ENCODE measurements at regions not wholly inside any gene's neighbourhood (a gene's known extent, or its start where the extent isn't known, plus 50 kb on each side); places are given as distances from the start of the nearest gene placed in this dataset.

DNA sequence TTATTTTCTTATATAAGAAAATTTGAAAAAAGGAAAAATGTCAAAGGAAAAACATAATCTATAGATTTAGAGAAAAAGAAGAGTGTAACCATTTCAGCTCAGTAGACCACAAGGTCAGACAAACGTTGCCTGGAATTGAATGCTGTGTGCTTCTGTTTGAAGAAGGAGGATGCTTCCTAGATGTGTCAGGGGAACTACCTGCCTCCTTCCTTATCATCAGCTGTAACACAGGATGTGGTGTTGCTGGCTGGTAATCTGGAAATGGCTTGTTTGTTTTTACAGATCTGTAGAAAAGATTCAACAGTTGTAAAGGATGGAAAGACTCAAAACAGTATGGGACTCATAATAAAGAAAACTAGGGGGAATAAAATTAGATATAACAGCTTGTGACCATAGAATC, 160.7 kb upstream of the MEF2C start:
- Histone ChIP-seq H3K4me3 (ENCODE audit: insufficient read depth, low read depth, low read length) (no peak overlapping the region), H3K27me3 (ENCODE audit: control insufficient read depth, insufficient read depth, low read length) (no peaks in the 10 kb centered on the region), H3K36me3 (replicated peaks; ENCODE audit: control insufficient read depth, insufficient read depth, low read length) (no peaks in the 10 kb centered on the region)
- no peak for DNase-seq

- Histone ChIP-seq H3K4me3 (ENCODE audit: insufficient read depth, low read depth, low read length) (no peak overlapping the region), H3K36me3 (replicated peaks; ENCODE audit: control insufficient read depth, insufficient read depth, low read length) (no peaks in the 10 kb centered on the region), H3K27me3 (ENCODE audit: control insufficient read depth, insufficient read depth, low read length) (no peaks in the 10 kb centered on the region)
- no peak for DNase-seq
Observed at GRCh38 chr5:89042746-89043145, 159.8 kb upstream of the MEF2C start.

DNA sequence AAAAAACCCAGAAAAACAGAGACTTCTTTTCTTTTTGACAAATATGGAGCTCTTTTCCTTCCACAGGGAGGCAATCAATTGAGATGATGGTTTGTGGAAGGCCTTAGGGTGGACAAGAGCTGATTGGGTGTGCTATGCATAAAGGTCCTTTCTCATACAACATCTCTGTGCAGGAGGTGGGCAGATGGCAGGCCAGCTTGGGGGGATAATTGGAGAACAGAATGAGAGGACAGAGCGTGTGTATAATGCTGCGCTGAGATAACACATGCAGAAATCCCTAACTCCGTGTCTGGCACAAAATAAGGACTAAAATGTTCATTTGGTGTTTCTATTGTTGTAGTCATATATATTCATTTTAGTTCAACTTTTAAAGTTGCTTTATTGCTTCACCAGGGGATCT, 159.0 kb upstream of the MEF2C start:
- Histone ChIP-seq H3K27me3 (ENCODE audit: control insufficient read depth, insufficient read depth, low read length) (no peaks in the 10 kb centered on the region), H3K4me3 (ENCODE audit: insufficient read depth, low read depth, low read length) (no peak overlapping the region), H3K36me3 (replicated peaks; ENCODE audit: control insufficient read depth, insufficient read depth, low read length) (no peaks in the 10 kb centered on the region)
- DNase-seq: no peak

- DNase-seq: no peak
- Histone ChIP-seq H3K4me3 (ENCODE audit: insufficient read depth, low read depth, low read length) (no peak overlapping the region), H3K36me3 (replicated peaks; ENCODE audit: control insufficient read depth, insufficient read depth, low read length) (no peaks in the 10 kb centered on the region), H3K27me3 (ENCODE audit: control insufficient read depth, insufficient read depth, low read length) (no peaks in the 10 kb centered on the region)
Observed at GRCh38 chr5:89041249-89041779, 158.3 kb upstream of the MEF2C start.

- no peak for DNase-seq
- Histone ChIP-seq H3K4me3 (ENCODE audit: insufficient read depth, low read depth, low read length) (no peak overlapping the region), H3K36me3 (replicated peaks; ENCODE audit: control insufficient read depth, insufficient read depth, low read length) (no peaks in the 10 kb centered on the region), H3K27me3 (ENCODE audit: control insufficient read depth, insufficient read depth, low read length) (no peaks in the 10 kb centered on the region)
Observed at GRCh38 chr5:89036704-89037489, 153.9 kb upstream of the MEF2C start.

DNA sequence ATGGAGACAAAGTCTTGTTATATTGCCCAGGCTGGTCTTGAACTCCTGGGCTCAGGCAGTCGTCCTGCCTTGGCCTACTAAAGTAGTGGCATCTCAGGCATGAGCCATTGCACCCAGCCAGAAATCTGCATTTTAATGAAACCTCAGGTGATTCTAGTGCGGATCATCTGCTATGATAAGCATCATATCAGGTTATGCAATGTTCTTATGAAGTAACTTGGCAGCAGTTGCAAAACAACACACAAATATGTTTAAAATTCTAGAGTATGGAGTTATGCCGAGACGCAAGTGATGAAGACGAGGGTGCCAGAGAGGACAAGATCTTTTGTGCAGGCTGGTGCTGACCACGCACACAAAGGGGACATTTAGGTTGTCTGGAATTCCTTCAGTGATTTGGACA, 153.2 kb upstream of the MEF2C start:
- Histone ChIP-seq H3K27me3 (ENCODE audit: control insufficient read depth, insufficient read depth, low read length) (no peaks in the 10 kb centered on the region), H3K4me3 (ENCODE audit: insufficient read depth, low read depth, low read length) (no peak overlapping the region)
- DNase-seq: no peak

GRCh38 chr5:89034588-89034987, 151.6 kb upstream of the MEF2C start:
- Histone ChIP-seq H3K4me3 (ENCODE audit: insufficient read depth, low read depth, low read length) (no peak overlapping the region), H3K36me3 (replicated peaks; ENCODE audit: control insufficient read depth, insufficient read depth, low read length) (no peaks in the 10 kb centered on the region), H3K27me3 (ENCODE audit: control insufficient read depth, insufficient read depth, low read length) (no peaks in the 10 kb centered on the region)
- no peak for DNase-seq

More for the DNA sequence above, 153.2 kb upstream of the MEF2C start:
- no peaks in the 10 kb centered on the region for H3K36me3 ChIP-seq (replicated peaks; ENCODE audit: control insufficient read depth, insufficient read depth, low read length)

DNA sequence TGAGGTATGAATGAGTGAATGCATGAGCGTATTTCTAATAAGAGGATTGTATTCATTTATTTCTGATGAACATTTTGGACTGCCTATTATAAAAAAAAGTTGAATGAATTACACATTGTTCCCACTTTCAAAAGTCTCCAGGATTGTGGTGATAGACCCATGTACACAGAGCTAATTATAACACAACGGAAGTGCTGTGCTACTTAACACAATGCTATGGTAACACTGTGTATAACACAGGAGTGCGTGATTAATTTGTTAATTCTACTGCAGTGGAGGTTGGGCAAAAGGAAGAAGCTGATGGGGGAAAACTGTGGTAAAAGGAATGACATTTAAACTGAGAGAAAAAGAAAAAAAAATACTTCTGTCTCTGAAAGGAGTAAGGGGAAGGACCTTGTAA, 147.8 kb upstream of the MEF2C start:
- H3K4me3 ChIP-seq (ENCODE audit: insufficient read depth, low read depth, low read length): no peak overlapping the region
- DNase-seq: no peak
- H3K36me3 ChIP-seq (replicated peaks; ENCODE audit: control insufficient read depth, insufficient read depth, low read length): no peaks in the 10 kb centered on the region
- H3K27me3 ChIP-seq (ENCODE audit: control insufficient read depth, insufficient read depth, low read length): no peaks in the 10 kb centered on the region

DNA sequence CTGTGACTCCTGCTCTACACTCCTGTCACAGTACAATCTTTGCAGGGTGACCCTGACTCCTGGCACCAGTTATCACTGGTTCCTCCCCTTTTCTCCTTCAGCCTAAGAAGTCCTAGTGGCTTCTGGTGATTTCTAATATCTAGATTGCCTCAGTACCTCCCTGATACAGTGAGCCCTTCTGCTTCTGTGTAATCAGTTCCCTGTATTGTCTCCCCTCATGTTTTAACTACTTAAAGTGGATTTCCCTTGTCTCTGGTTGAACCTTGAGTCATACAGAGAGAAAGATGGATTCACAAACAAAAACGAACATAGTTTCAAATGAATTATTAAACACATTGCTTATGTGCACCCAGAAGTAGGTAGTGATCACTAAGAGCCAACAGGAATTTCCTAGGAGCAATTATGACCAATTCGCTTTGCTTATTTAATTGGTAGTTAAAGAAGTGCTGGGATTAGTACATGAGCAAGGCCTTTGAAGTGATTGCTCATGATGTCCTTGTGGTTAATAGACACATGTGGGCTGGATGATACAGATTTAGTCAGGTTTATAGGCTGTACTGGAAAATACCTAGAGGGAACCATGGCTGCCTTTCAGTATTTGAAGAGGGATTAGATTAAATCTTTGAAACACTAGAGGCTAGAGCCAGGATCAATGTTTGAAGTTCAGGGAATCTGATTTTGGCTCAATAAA, 145.8 kb upstream of the MEF2C start:
- Histone ChIP-seq H3K36me3 (replicated peaks; ENCODE audit: control insufficient read depth, insufficient read depth, low read length) (no peaks in the 10 kb centered on the region), H3K4me3 (ENCODE audit: insufficient read depth, low read depth, low read length) (no peak overlapping the region), H3K27me3 (ENCODE audit: control insufficient read depth, insufficient read depth, low read length) (no peaks in the 10 kb centered on the region)
- no peak for DNase-seq

- DNase-seq: no peak
- Histone ChIP-seq H3K36me3 (replicated peaks; ENCODE audit: control insufficient read depth, insufficient read depth, low read length) (no peaks in the 10 kb centered on the region), H3K27me3 (ENCODE audit: control insufficient read depth, insufficient read depth, low read length) (no peaks in the 10 kb centered on the region), H3K4me3 (ENCODE audit: insufficient read depth, low read depth, low read length) (no peak overlapping the region)
Observed at GRCh38 chr5:89024045-89024444, 141.1 kb upstream of the MEF2C start.

- DNase-seq: no peak
Observed at GRCh38 chr5:89020926-89021610, 138.1 kb upstream of the MEF2C start.

GRCh38 chr5:89016741-89017303, 133.8 kb upstream of the MEF2C start:
- H3K27me3 ChIP-seq (ENCODE audit: control insufficient read depth, insufficient read depth, low read length): no peaks in the 10 kb centered on the region
- no peak for DNase-seq
- no peaks in the 10 kb centered on the region for H3K36me3 ChIP-seq (replicated peaks; ENCODE audit: control insufficient read depth, insufficient read depth, low read length)
- H3K4me3 ChIP-seq (ENCODE audit: insufficient read depth, low read depth, low read length): no peak overlapping the region

More at GRCh38 chr5:89020926-89021610, 138.1 kb upstream of the MEF2C start:
- Histone ChIP-seq H3K4me3 (ENCODE audit: insufficient read depth, low read depth, low read length) (no peak overlapping the region), H3K27me3 (ENCODE audit: control insufficient read depth, insufficient read depth, low read length) (no peaks in the 10 kb centered on the region), H3K36me3 (replicated peaks; ENCODE audit: control insufficient read depth, insufficient read depth, low read length) (no peaks in the 10 kb centered on the region)

GRCh38 chr5:89015409-89015808, 132.4 kb upstream of the MEF2C start:
- H3K4me3 ChIP-seq (ENCODE audit: insufficient read depth, low read depth, low read length): no peak overlapping the region
- no peaks in the 10 kb centered on the region for H3K36me3 ChIP-seq (replicated peaks; ENCODE audit: control insufficient read depth, insufficient read depth, low read length)
- DNase-seq: no peak
- no peaks in the 10 kb centered on the region for H3K27me3 ChIP-seq (ENCODE audit: control insufficient read depth, insufficient read depth, low read length)

- no peak overlapping the region for H3K4me3 ChIP-seq (ENCODE audit: insufficient read depth, low read depth, low read length)
- no peak for DNase-seq
- H3K36me3 ChIP-seq (replicated peaks; ENCODE audit: control insufficient read depth, insufficient read depth, low read length): no peaks in the 10 kb centered on the region
- no peaks in the 10 kb centered on the region for H3K27me3 ChIP-seq (ENCODE audit: control insufficient read depth, insufficient read depth, low read length)
Observed at GRCh38 chr5:89011778-89012711, 129.1 kb upstream of the MEF2C start.
